ENCODE measurements at regions not wholly inside any gene's neighbourhood (a gene's known extent, or its start where the extent isn't known, plus 50 kb on each side); places are given as distances from the start of the nearest gene placed in this dataset.

- no peaks in the 10 kb centered on the region for H3K4me1 ChIP-seq (replicated peaks in 1 of 2)
- intact Hi-C loops (cut with DNase I), result no loop called here
- no peaks in the 10 kb centered on the region for H3K36me3 ChIP-seq (replicated peaks in 1 of 2)
- no peak for TF ChIP-seq POLR2A (IDR thresholded peaks at IDR 0.05)
- no peak for TF ChIP-seq CTCF (IDR thresholded peaks at IDR 0.05)
- H3K27ac ChIP-seq, result no peak overlapping the region
- H3K4me3 ChIP-seq, result no peak overlapping the region
- 71 to 81% (median 78%) methylated on average over 4 of the region's 4 CpGs for WGBS, 4 donors
- no peak for DNase-seq
- H3K27me3 ChIP-seq, result no peaks in the 10 kb centered on the region
- H3K9me3 ChIP-seq (replicated peaks in 1 of 3), result no peaks in the 10 kb centered on the region
These were observed 458.6 kb downstream of the INHBA start for GRCh38 chr7:41244246-41244645.

- Histone ChIP-seq H3K36me3 (replicated peaks in 1 of 2) (no peaks in the 10 kb centered on the region), H3K4me3 (no peak overlapping the region), H3K27me3 (no peaks in the 10 kb centered on the region), H3K27ac (no peak overlapping the region), H3K4me1 (replicated peaks in 1 of 2) (no peaks in the 10 kb centered on the region), H3K9me3 (replicated peaks in 1 of 3) (no peaks in the 10 kb centered on the region)
- WGBS, 4 donors, result 75 to 90% (median 85%) methylated on average over 6 of the region's 6 CpGs
- DNase-seq, result no peak
- intact Hi-C loops (cut with DNase I), result no loop called here
- TF ChIP-seq CTCF (IDR thresholded peaks at IDR 0.05) (no peak), POLR2A (IDR thresholded peaks at IDR 0.05) (no peak)
These were observed 461.2 kb downstream of the INHBA start for GRCh38 chr7:41241641-41242040.

DNA sequence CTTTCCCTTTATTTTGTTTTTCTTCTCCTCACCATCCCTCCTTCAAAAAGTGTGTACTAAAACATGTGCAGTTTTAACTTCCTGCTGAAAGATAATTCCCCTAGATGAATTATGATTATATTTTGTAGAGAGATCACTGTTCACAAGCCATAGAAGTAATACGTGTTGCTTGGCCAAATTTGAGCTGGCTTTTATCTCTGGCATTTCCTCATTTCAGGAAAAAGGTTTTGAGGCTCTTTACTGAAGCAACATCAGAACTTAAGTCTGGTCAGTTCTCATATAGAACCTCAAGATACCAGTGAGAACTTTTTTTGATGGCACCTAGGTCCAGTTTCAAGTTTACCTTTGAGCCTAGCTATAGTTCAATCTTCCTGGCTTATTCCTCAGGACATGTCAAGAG, 463.3 kb downstream of the INHBA start:
- DNase-seq, result no peak
- no peaks in the 10 kb centered on the region for H3K9me3 ChIP-seq (replicated peaks in 1 of 3)
- no peaks in the 10 kb centered on the region for H3K4me1 ChIP-seq (replicated peaks in 1 of 2)
- WGBS, 4 donors, result 36 to 56% (median 49%) methylated on average over 1 of the region's 1 CpG
- H3K27me3 ChIP-seq, result no peaks in the 10 kb centered on the region
- no peaks in the 10 kb centered on the region for H3K36me3 ChIP-seq (replicated peaks in 1 of 2)
- H3K4me3 ChIP-seq, result no peak overlapping the region
- TF ChIP-seq POLR2A (IDR thresholded peaks at IDR 0.05) (no peak), CTCF (IDR thresholded peaks at IDR 0.05) (no peak)
- no peak overlapping the region for H3K27ac ChIP-seq
- intact Hi-C loops (cut with DNase I), result no loop called here

GRCh38 chr7:41238851-41239331, 464.0 kb downstream of the INHBA start:
- H3K4me3 ChIP-seq, result no peak overlapping the region
- H3K27me3 ChIP-seq, result no peaks in the 10 kb centered on the region
- WGBS, 4 donors, result 19 to 30% (median 20%) methylated on average over 1 of the region's 1 CpG
- H3K4me1 ChIP-seq (replicated peaks in 1 of 2), result no peaks in the 10 kb centered on the region
- TF ChIP-seq CTCF (IDR thresholded peaks at IDR 0.05) (no peak), POLR2A (IDR thresholded peaks at IDR 0.05) (no peak)
- intact Hi-C loops (cut with DNase I), result no loop called here
- DNase-seq, result no peak
- H3K9me3 ChIP-seq (replicated peaks in 1 of 3), result no peaks in the 10 kb centered on the region
- no peak overlapping the region for H3K27ac ChIP-seq
- no peaks in the 10 kb centered on the region for H3K36me3 ChIP-seq (replicated peaks in 1 of 2)
